Upper lobe of left lung (tissue), 6 donors: ENCODE measurements at regions not wholly inside any gene's neighbourhood (a gene's known extent, or its start where the extent isn't known, plus 50 kb on each side); places are given as distances from the start of the nearest gene placed in this dataset.

Experiments used
- ATAC-seq, 2 donors: fragments of 200-7000 bp; cut with Tn5 transposase; one replicate each; pipeline ENCODE4 v1.9.1; 2022; ENCODE audit warnings: mild to moderate bottlenecking in 2 of 2, moderate library complexity in 2 of 2; ENCODE audit not compliant: low FRiP score in 2 of 2
- DNase-seq, 2 donors: peaks; one replicate each; pipeline ENCODE4 v3.0.0-alpha.2; 2019 to 2020
- H3K27ac ChIP-seq, 4 donors: fragments of 200-600 bp; sonication (generic); one replicate each; pipeline ENCODE4 v1.5.1; 2016 to 2019
- H3K27me3 ChIP-seq, 4 donors: fragments of 200-600 bp; sonication (generic); one replicate each; pipeline ENCODE4 v1.5.1; 2017 to 2019
- H3K36me3 ChIP-seq, 4 donors: fragments of 200-600 bp; sonication (generic); one replicate each; pipeline ENCODE4 v1.5.1; 2016 to 2019
- H3K4me1 ChIP-seq, 4 donors: fragments of 200-600 bp; sonication (generic); one replicate each; pipeline ENCODE4 v1.5.1; 2018 to 2019
- H3K4me3 ChIP-seq, 4 donors: fragments of 200-600 bp; sonication (generic); one replicate each; pipeline ENCODE4 v1.5.1; 2017 to 2019; ENCODE audit warnings: mild to moderate bottlenecking in 2 of 4, moderate library complexity in 1 of 4
- H3K9me3 ChIP-seq, 4 donors: fragments of 200-600 bp; sonication (generic); one replicate each; pipeline ENCODE4 v1.5.1; 2018 to 2019
- CTCF ChIP-seq, 6 experiments: fragments of 450-650 bp in 4 of 6; fragments of 200-600 bp in 2 of 6; sonication (generic) in 2 of 6; IDR thresholded peaks; one replicate each; pipeline ENCODE4 v1.5.1; 2016 to 2019; ENCODE audit warnings: antibody characterized with exemption in 6 of 6
- EP300 ChIP-seq, 4 donors: sonication (generic); formaldehyde crosslinking; IDR thresholded peaks; one replicate each; pipeline ENCODE4 v1.5.1; 2017; ENCODE audit warnings: antibody characterized with exemption in 4 of 4, control low read depth in 2 of 4
- POLR2A ChIP-seq, 4 donors: fragments of 450-650 bp; IDR thresholded peaks; one replicate each; pipeline ENCODE4 v1.5.1; 2016 to 2017; ENCODE audit warnings: antibody characterized with exemption in 4 of 4, mild to moderate bottlenecking in 2 of 4
- POLR2AphosphoS5 ChIP-seq, 2 donors: sonication (generic); formaldehyde crosslinking; IDR thresholded peaks; one replicate each; pipeline ENCODE4 v1.5.1; 2017; ENCODE audit warnings: antibody characterized with exemption in 2 of 2
- WGBS, 2 donors: methylation state at CpG; one replicate each; pipeline ENCODE4 v1.1.5; 2017 to 2018; 5-methylcytosine and 5-hydroxymethylcytosine counted together
- donor health status: DM: no; HTN: no; CAD: no; lungs with moderate emphysema.
- donor health status: DM: no; HTN: yes; CAD: no; lungs with severe emphysema.

- H3K27ac ChIP-seq = no peak overlapping the region
- no peaks in the 10 kb centered on the region for H3K9me3 ChIP-seq
- ATAC-seq (no peak), DNase-seq (no peak)
- no peak overlapping the region for H3K4me3 ChIP-seq
- H3K27me3 ChIP-seq = no peaks in the 10 kb centered on the region
- H3K36me3 ChIP-seq = no peaks in the 10 kb centered on the region
- no peaks in the 10 kb centered on the region for H3K4me1 ChIP-seq
- WGBS, 2 donors = 81 to 88% methylated on average over 4 of the region's 4 CpGs
- no peak for TF ChIP-seq CTCF (IDR thresholded peaks at IDR 0.05)
- no peak for TF ChIP-seq POLR2AphosphoS5 (IDR thresholded peaks at IDR 0.05)
- TF ChIP-seq POLR2A (IDR thresholded peaks at IDR 0.05) = no peak
- no peak for TF ChIP-seq EP300 (IDR thresholded peaks at IDR 0.05)
Measured at GRCh38 chr12:95412482-95413311, 61.3 kb upstream of the METAP2 start.

DNA sequence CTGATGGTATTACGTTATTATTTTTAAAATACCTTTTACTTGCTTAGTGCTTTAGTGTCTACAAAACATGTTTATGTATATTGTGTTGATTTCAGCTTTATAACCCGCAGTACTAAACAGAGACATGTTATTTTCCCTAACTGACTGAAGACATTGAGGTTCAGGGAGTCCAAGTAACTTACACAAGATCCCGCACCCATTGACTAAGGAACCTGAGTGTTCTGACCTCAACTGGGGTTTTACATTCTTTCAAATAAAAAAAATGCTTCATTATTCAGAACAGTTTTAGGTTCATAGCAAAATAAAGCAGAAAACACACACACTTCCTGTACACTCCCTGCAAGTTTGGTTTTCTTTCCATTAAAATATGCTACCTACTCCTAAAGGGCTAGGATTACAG lies 60.4 kb upstream of the METAP2 start:
- TF ChIP-seq POLR2AphosphoS5 (IDR thresholded peaks at IDR 0.05) = no peak
- no peak for TF ChIP-seq POLR2A (IDR thresholded peaks at IDR 0.05)
- H3K36me3 ChIP-seq = no peaks in the 10 kb centered on the region
- no peaks in the 10 kb centered on the region for H3K9me3 ChIP-seq
- no peak overlapping the region for H3K27ac ChIP-seq
- 88 to 94% methylated on average over 3 of the region's 3 CpGs for WGBS, 2 donors
- DNase-seq = no peak
- no peaks in the 10 kb centered on the region for H3K4me1 ChIP-seq
- H3K4me3 ChIP-seq = no peak overlapping the region
- ATAC-seq = no peak
- H3K27me3 ChIP-seq = no peaks in the 10 kb centered on the region

DNA sequence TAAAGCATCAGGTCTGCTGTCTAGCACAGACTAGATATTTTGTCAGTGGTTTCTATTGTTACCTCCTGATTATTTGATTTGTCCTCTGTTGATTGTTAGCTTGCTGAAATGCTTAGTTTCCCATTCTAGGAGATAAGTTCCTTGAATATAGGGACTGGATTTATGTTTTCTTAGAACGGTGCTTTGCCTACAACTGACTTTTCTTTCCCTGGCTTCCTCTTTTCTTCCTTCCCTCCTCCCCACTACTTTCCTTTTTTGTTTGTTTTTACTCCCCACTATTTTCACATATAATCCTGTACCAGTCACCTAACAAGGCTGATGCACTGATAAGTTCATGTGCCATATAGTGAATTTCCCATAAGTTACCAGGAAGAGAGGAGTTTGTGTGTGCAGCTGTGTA lies 58.5 kb upstream of the METAP2 start:
- TF ChIP-seq CTCF (IDR thresholded peaks at IDR 0.05) = no peak
- TF ChIP-seq POLR2A (IDR thresholded peaks at IDR 0.05) = no peak
- no peak for TF ChIP-seq POLR2AphosphoS5 (IDR thresholded peaks at IDR 0.05)
- no peak for TF ChIP-seq EP300 (IDR thresholded peaks at IDR 0.05)
- Histone ChIP-seq H3K4me1 (no peaks in the 10 kb centered on the region), H3K9me3 (no peaks in the 10 kb centered on the region), H3K27ac (no peak overlapping the region), H3K4me3 (no peak overlapping the region), H3K27me3 (no peaks in the 10 kb centered on the region), H3K36me3 (no peaks in the 10 kb centered on the region)
- no peak for DNase-seq
- 61 to 71% methylated on average over 1 of the region's 1 CpG for WGBS, 2 donors
- no peak for ATAC-seq

GRCh38 chr12:95416111-95416636 lies 57.8 kb upstream of the METAP2 start:
- Histone ChIP-seq H3K27ac (no peak overlapping the region), H3K27me3 (no peaks in the 10 kb centered on the region), H3K4me1 (no peaks in the 10 kb centered on the region), H3K9me3 (no peaks in the 10 kb centered on the region), H3K36me3 (no peaks in the 10 kb centered on the region), H3K4me3 (no peak overlapping the region)
- ATAC-seq (no peak), DNase-seq (no peak)
- WGBS, 2 donors = 76 to 89% methylated on average over 5 of the region's 5 CpGs
- TF ChIP-seq POLR2A (IDR thresholded peaks at IDR 0.05) (no peak), POLR2AphosphoS5 (IDR thresholded peaks at IDR 0.05) (no peak), CTCF (IDR thresholded peaks at IDR 0.05) (no peak), EP300 (IDR thresholded peaks at IDR 0.05) (no peak)

- WGBS, 2 donors = 86% methylated on average over 2 of the region's 2 CpGs
- Histone ChIP-seq H3K36me3 (no peaks in the 10 kb centered on the region), H3K4me1 (no peaks in the 10 kb centered on the region), H3K4me3 (no peak overlapping the region), H3K9me3 (no peaks in the 10 kb centered on the region), H3K27ac (no peak overlapping the region), H3K27me3 (no peaks in the 10 kb centered on the region)
- ATAC-seq = no peak
- TF ChIP-seq POLR2A (IDR thresholded peaks at IDR 0.05) (no peak), EP300 (IDR thresholded peaks at IDR 0.05) (no peak), POLR2AphosphoS5 (IDR thresholded peaks at IDR 0.05) (no peak), CTCF (IDR thresholded peaks at IDR 0.05) (no peak)
- DNase-seq = no peak
Measured at GRCh38 chr12:95417372-95417771, 56.6 kb upstream of the METAP2 start.
